Loucy (cell line): ENCODE measurements at regions not wholly inside any gene's neighbourhood (a gene's known extent, or its start where the extent isn't known, plus 50 kb on each side); places are given as distances from the start of the nearest gene placed in this dataset.

Experiments used
- H2AFZ ChIP-seq: fragments of 200-600 bp; sonication (generic); 2 replicates; pipeline ENCODE4 v1.6.0; 2016; ENCODE audit warnings: antibody characterized with exemption, mild to moderate bottlenecking, low read length, moderate library complexity
- H3F3A ChIP-seq: fragments of 200-600 bp; 2 replicates; pipeline ENCODE4 v1.6.0; 2016; ENCODE audit warnings: antibody characterized with exemption, low read depth, mild to moderate bottlenecking
- H3K27me3 ChIP-seq: fragments of 200-600 bp; sonication (generic); 2 replicates; pipeline ENCODE4 v1.6.1; 2014; ENCODE audit warnings: low read length, mild to moderate bottlenecking; ENCODE audit not compliant: insufficient read depth, poor library complexity, severe bottlenecking
- H3K36me3 ChIP-seq: fragments of 200-600 bp; sonication (generic); 2 replicates; pipeline ENCODE4 v1.6.1; 2016; ENCODE audit warnings: low read length; ENCODE audit not compliant: insufficient read depth
- H3K4me1 ChIP-seq: fragments of 200-600 bp; sonication (generic); 2 replicates; pipeline ENCODE4 v1.5.1; 2014; ENCODE audit warnings: low read length, mild to moderate bottlenecking; ENCODE audit not compliant: insufficient read depth, poor library complexity, severe bottlenecking
- H3K4me2 ChIP-seq: fragments of 200-600 bp; sonication (generic); 2 replicates; pipeline ENCODE4 v1.6.0; 2014; ENCODE audit warnings: antibody characterized with exemption, low read length, low read depth, mild to moderate bottlenecking; ENCODE audit not compliant: poor library complexity, severe bottlenecking
- H3K4me3 ChIP-seq: fragments of 200-600 bp; sonication (generic); 2 replicates; pipeline ENCODE4 v1.5.1; 2014; ENCODE audit warnings: low read length, mild to moderate bottlenecking, mixed read lengths; ENCODE audit not compliant: poor library complexity, severe bottlenecking
- H3K79me2 ChIP-seq: fragments of 200-600 bp; sonication (generic); 2 replicates; pipeline ENCODE4 v1.6.1; 2014; ENCODE audit warnings: low read length; ENCODE audit not compliant: insufficient read depth
- H3K9ac ChIP-seq: fragments of 200-600 bp; sonication (generic); 2 replicates; pipeline ENCODE4 v1.6.0; 2014; ENCODE audit warnings: mild to moderate bottlenecking, low read depth, low read length, moderate library complexity; ENCODE audit not compliant: poor library complexity, severe bottlenecking
- H3K9me2 ChIP-seq: fragments of 200-600 bp; sonication (generic); replicated peaks from 2 replicates; pipeline ENCODE4 v1.6.1; 2016; ENCODE audit warnings: low read depth, low read length, mixed read lengths
- H3K9me3 ChIP-seq: fragments of 200-600 bp; sonication (generic); 2 replicates; pipeline ENCODE4 v1.6.1; 2014; ENCODE audit warnings: mild to moderate bottlenecking, antibody characterized with exemption, low read length, low read depth; ENCODE audit not compliant: insufficient read depth
- H4K20me1 ChIP-seq: fragments of 200-600 bp; sonication (generic); 2 replicates; pipeline ENCODE4 v1.6.0; 2014; ENCODE audit warnings: antibody characterized with exemption, low read length, mild to moderate bottlenecking; ENCODE audit not compliant: insufficient read depth, poor library complexity, severe bottlenecking
- EZH2phosphoT487 ChIP-seq: fragments of 200-600 bp; IDR thresholded peaks from 2 replicates; pipeline ENCODE4 v1.6.1; 2018; ENCODE audit warnings: antibody characterized with exemption, mild to moderate bottlenecking, moderate library complexity, borderline replicate concordance
- TF ChIP-seq, protein P1 (sequence below): fragments of 200-600 bp; sonication (generic); conservative IDR thresholded peaks from 2 replicates; pipeline ENCODE4 v1.5.1; 2014; ENCODE audit warnings: mild to moderate bottlenecking, antibody characterized with exemption, low read length

DNA sequence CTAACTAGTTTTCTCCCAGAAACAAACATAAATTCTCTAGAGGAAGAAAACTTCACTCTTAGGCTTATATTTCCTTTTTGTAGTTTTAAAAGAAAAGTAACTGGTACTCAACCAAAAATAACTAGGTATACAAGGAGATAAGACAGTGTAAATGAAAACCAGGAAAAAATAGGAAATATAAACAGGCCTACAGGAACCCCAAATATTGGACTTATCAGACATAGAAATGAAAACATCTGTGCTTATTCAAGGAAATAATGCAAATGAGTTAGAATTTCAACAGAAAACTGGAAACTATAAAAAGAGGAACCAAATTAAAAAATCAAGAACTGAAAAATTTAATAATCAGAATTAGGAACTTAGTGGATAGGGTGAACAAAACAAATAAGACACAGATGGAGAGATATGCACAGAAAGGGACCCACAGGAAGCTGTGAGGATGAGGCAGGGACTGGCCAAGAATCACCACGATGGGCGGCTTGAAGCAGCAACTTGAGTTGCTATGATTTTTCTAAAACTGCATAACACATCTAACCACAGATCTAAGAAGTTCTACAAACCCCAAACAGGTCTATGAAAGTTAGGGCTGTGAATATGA lies 67.5 kb upstream of the ACTRT2 start:
- Histone ChIP-seq H3K4me1 (no peaks in the 10 kb centered on the region), H3K79me2 (no peaks in the 10 kb centered on the region), H4K20me1 (no peaks in the 10 kb centered on the region), H3K4me2 (no peak overlapping the region), H2AFZ (no peak overlapping the region), H3K36me3 (no peaks in the 10 kb centered on the region), H3K9ac (no peak overlapping the region), H3K9me2 (no peaks in the 10 kb centered on the region), H3K27me3 (no peaks in the 10 kb centered on the region), H3K9me3 (peaks cover 20% of the 10 kb centered on the region; the same call in 1 of the 2 replicates), H3K4me3 (no peak overlapping the region), H3F3A (no peaks in the 10 kb centered on the region)
- TF ChIP-seq EZH2phosphoT487, result no peak
- TF ChIP-seq, protein P1, sequence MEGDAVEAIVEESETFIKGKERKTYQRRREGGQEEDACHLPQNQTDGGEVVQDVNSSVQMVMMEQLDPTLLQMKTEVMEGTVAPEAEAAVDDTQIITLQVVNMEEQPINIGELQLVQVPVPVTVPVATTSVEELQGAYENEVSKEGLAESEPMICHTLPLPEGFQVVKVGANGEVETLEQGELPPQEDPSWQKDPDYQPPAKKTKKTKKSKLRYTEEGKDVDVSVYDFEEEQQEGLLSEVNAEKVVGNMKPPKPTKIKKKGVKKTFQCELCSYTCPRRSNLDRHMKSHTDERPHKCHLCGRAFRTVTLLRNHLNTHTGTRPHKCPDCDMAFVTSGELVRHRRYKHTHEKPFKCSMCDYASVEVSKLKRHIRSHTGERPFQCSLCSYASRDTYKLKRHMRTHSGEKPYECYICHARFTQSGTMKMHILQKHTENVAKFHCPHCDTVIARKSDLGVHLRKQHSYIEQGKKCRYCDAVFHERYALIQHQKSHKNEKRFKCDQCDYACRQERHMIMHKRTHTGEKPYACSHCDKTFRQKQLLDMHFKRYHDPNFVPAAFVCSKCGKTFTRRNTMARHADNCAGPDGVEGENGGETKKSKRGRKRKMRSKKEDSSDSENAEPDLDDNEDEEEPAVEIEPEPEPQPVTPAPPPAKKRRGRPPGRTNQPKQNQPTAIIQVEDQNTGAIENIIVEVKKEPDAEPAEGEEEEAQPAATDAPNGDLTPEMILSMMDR, result no peak

DNA sequence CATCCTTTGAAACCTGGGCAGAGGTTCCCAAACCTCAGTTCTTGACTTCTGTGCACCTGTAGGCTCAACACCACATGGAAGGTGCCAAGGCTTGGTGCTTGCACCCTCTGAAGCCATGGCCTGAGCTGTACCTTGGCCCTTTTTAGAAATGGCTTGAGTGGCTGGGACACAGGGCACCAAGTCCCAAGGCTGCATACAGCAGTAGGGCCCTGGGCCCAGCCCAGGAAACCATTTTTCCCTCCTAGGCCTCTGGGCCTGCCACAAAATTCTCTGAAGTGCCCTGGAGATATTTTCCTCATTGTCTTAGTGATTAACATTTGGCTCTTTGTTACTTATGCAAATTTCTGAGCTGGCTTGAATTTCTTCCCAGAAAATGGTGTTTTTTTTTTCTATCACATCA lies 65.6 kb upstream of the ACTRT2 start:
- no peak for TF ChIP-seq EZH2phosphoT487
- TF ChIP-seq, protein P1, result no peak
- H3K27me3 ChIP-seq, result no peaks in the 10 kb centered on the region
- peaks cover 20% of the 10 kb centered on the region; the same call in 1 of the 2 replicates for H3K9me3 ChIP-seq
- H3K4me3 ChIP-seq, result no peak overlapping the region
- no peaks in the 10 kb centered on the region for H3K36me3 ChIP-seq
- H4K20me1 ChIP-seq, result no peaks in the 10 kb centered on the region
- H3K4me2 ChIP-seq, result no peak overlapping the region
- no peaks in the 10 kb centered on the region for H3K79me2 ChIP-seq
- no peak overlapping the region for H2AFZ ChIP-seq
- H3K4me1 ChIP-seq, result no peaks in the 10 kb centered on the region
- no peaks in the 10 kb centered on the region for H3F3A ChIP-seq
- H3K9ac ChIP-seq, result no peak overlapping the region
- H3K9me2 ChIP-seq, result no peaks in the 10 kb centered on the region

DNA sequence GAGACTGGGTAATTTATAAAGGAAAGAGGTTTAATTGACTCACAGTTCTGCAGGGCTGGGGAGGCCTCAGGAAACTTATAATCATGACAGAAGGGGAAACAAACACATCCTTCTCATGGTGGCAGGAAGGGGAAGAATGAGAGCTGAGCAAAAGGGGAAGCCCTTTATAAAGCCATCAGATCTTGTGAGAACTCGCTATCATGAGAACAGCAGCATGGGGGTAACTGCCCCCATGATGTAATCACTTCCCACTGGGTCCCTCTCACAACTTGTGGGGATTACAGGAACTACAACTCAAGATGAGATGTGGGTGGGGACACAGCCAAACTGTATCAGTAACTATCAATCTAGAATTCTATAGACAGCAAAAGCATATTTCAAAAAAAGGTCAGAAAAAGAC lies 64.7 kb upstream of the ACTRT2 start:
- Histone ChIP-seq H2AFZ (no peak overlapping the region), H3K4me2 (no peak overlapping the region), H3K4me3 (no peak overlapping the region), H4K20me1 (no peaks in the 10 kb centered on the region), H3K9ac (no peak overlapping the region), H3K27me3 (no peaks in the 10 kb centered on the region), H3K79me2 (no peaks in the 10 kb centered on the region), H3K36me3 (no peaks in the 10 kb centered on the region), H3K9me2 (no peaks in the 10 kb centered on the region), H3K9me3 (0 out of 2 replicates have a peak, but pooled peaks cover 20% of the 10 kb centered on the region), H3K4me1 (no peaks in the 10 kb centered on the region), H3F3A (no peaks in the 10 kb centered on the region)
- TF ChIP-seq, protein P1, result no peak
- TF ChIP-seq EZH2phosphoT487, result no peak
